SKM-1 treated with dmso at 0.1 percent for 144 hours (cell line): ENCODE measurements at regions not wholly inside any gene's neighbourhood (a gene's known extent, or its start where the extent isn't known, plus 50 kb on each side); places are given as distances from the start of the nearest gene placed in this dataset.
"Not testable (repeated sequence)": the region's sequence is repeated elsewhere in the genome, so short reads cannot be mapped to it uniquely, and the experiment has no call there.

Source experiments
- DNase-seq: peaks from one replicate; lab custom pipeline; 2025; ENCODE audit not compliant: unreplicated experiment; lab: John Stamatoyannopoulos, UW

- no peak for DNase-seq
Measured at GRCh38 chr2:203626952-203627681, 79.3 kb upstream of the CD28 start.

GRCh38 chr2:203629699-203630098 is 76.7 kb upstream of the CD28 start:
- no peak for DNase-seq

- DNase-seq, result no peak
Measured at GRCh38 chr2:203631068-203631757, 75.2 kb upstream of the CD28 start.

- peak; percentile 79 for DNase-seq
Measured at GRCh38 chr2:203636588-203637470, 69.6 kb upstream of the CD28 start.

GRCh38 chr2:203637471-203638167 is 68.8 kb upstream of the CD28 start:
- DNase-seq, result peak; percentile 30

GRCh38 chr2:203641865-203642264 is 64.6 kb upstream of the CD28 start:
- not testable (repeated sequence) for DNase-seq

- DNase-seq, result not testable (repeated sequence)
Measured at GRCh38 chr2:203642841-203643240, 63.6 kb upstream of the CD28 start.

GRCh38 chr2:203645831-203646230 is 60.6 kb upstream of the CD28 start:
- no peak for DNase-seq

GRCh38 chr2:203646266-203646864 is 60.1 kb upstream of the CD28 start:
- DNase-seq, result no peak

- no peak for DNase-seq
Measured at GRCh38 chr2:203646961-203647360, 59.5 kb upstream of the CD28 start.

- no peak for DNase-seq
Measured at GRCh38 chr2:203647579-203647978, 58.9 kb upstream of the CD28 start.

GRCh38 chr2:203648273-203648672 is 58.2 kb upstream of the CD28 start:
- DNase-seq, result no peak

- DNase-seq, result no peak
Measured at GRCh38 chr2:203649176-203649814, 57.1 kb upstream of the CD28 start.

GRCh38 chr2:203650860-203651613 is 55.4 kb upstream of the CD28 start:
- peak; percentile 23 for DNase-seq

- no peak for DNase-seq
Measured at GRCh38 chr2:203651621-203652020, 54.8 kb upstream of the CD28 start.

GRCh38 chr2:203654826-203655225 is 51.6 kb upstream of the CD28 start:
- DNase-seq, result no peak

- peak; percentile 86 for DNase-seq
Measured at GRCh38 chr2:203656522-203657287, 49.7 kb upstream of the CD28 start.
